ENCODE measurements at regions not wholly inside any gene's neighbourhood (a gene's known extent, or its start where the extent isn't known, plus 50 kb on each side); places are given as distances from the start of the nearest gene placed in this dataset.

DNA sequence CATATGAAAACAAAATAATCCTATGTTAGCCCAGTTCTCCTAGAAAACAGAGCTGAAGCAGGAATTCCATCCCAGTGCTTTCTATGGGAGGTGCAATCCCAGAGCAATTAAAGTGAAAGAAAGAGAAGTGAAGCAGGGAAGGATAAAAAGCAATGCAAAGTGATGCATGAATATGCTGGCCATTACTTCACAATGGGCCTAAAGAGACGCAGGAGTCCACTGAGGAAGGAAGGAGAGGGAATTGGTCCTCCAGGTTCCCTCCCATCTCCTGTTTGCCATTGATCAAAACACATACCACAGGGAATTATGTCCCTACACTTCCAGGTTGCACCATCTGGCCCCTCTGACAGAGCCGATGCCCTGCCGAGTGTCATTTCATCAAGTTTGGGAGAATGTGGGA lies 392.2 kb upstream of the NFE2L3 start:
- FAIRE-seq, result no peak

DNA sequence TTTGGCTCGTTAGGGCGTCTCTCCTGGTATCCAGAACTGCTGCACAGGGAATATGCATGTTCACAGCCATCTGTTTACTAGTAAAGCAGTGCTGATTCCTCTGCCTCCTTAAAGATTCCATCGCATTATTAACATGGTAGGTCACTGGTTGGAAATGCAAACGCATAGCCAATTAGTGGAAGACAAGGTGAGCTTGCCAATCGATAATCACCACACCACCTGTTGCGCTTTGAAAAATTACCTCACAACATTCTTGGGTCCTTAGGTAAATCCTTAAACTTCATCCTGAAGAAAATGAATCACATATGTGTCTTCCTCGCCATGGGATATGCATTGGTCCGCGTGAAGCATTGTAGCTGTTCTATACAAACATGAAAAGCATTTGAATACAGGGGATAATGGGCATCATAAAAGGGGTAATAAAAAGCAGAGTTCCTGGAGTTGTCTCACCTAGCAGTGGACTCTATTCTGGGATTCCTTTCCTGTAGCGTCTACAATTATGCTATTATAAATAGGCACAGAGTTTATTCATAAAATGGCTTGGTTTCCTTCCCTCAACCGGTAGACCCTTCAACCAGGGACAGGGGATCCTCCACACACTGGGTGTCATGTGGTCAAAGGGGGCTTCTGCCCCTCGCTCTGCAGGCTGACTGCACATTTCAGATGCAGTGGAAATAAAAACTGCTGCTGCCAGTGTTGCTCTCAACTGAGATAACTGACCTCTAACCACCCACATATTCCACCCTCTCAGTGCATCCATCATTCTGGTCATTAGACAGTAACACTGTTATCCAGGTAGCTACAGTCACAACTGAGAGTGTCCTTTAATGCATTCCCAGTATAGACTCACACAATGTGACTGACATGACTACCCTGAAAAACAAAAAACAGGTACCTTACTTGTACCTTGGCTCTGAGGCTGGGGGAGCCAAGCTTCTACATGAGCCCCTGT lies 389.2 kb upstream of the NFE2L3 start:
- FAIRE-seq, result no peak

DNA sequence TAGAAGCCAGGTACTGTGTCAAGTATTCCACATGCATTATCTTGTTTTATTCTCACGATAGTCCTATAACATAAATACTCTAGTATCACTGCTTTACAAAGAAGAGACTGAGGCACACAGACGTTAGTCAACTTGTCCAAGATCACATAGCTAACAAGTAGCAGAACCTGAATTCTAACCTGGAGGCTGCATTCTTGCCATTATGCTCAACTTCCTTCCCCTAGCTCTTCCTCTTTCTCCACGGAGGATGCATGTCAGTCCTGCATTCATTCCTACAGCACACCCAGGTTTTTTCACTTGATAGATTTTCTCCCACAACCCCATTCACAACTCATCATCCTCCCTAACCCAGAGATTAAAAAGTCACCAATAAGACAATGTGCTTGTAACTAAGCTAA lies 388.5 kb upstream of the NFE2L3 start:
- FAIRE-seq, result no peak

DNA sequence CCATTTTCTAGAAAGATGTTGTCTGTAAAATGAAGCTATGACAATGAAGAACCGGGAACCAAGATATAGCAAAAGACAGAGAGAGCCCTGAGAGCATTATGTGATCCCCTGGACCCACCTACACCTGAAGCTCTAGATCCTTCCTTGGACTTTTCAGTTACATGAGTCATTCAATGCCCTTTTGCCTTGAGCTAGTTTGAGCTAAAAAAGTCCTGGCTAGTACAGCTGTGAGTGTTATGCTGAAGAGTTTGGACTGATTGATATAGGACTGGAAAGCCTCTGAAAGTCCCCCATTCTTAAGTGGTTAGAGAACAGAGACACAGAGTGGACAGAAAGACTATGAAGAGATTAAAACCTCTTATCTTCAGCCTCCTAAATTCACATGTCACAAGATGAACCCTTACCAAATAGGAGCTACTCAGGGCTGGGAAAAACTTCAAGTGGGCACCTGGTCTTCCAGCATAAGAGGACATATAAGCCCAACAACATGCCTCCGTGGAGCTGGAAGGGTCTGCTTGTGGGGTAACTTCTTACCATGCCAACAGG lies 386.8 kb upstream of the NFE2L3 start:
- FAIRE-seq, result no peak

DNA sequence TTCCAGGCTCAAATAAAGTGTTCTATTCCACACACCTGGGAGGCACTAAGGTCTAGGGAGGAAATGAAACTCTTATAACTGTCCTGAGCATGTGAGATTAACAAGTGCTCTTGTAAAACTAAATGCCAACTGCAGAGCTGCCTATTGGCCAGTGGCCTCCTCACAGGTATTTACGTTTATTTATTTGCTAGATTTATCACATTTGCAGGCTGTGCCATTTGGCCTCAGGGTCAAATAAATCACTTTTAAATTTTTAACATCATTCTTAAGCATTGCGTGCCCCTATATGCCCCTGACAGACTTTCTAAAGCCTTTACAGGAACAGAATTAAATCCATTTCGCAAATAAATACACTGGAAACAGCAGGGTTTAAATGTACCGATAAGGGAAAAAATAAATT lies 381.8 kb upstream of the NFE2L3 start:
- no peak for FAIRE-seq

DNA sequence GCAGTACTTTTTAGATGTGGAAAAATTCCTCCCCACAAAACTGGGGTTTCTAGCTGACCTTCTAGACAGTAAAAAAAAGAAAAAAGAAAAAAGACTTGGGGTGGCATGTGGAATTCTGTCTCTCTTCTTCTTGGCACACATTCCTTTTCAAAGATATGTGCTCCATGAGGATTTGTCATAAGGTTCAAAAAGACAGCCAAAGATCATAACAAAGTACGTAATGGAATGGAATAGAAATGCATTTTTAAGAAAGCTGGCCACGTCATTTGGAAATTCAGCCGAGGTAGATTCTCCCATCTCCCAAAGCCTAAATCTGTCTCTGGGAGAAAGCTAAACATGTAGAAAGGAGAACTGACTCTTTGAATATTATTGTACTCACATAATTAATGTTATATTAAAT lies 381.3 kb upstream of the NFE2L3 start:
- no peak for FAIRE-seq

DNA sequence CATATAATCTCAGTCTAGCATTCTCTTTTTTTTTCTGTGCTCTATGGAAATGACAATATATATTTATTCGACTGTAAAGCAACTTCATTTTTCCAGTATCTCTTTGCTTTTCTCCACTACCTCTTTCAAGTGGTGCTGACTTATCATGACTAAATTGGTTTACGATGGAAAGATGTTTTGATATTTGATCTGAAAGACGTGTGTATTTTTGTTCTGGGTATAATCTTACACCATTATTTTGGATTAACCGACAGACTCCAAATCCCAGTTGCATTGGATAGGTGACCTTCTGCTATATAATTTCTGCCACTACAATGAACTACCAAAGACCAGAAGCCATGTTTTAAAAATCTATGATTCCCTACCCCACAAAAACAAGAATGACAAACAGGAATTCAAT lies 380.5 kb upstream of the NFE2L3 start:
- FAIRE-seq, result no peak

DNA sequence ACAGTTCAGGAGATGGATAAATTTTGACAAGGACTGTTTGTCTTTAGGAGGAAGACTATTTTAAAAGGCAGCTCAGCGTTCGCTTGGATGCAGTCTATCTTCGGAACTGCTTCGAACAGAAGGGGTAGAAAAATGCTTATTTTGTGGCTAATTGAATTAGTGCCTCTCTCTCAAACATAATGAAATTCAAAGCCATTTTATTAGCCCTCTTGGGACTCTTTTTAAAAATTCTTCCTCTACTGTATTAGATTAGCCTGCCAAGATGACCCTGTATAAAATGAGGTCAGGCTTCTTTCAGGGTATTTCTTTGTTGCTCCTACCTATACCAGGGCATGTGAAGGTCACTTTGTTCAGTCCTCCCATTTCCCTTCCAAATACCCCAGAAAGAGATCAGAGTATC lies 379.2 kb upstream of the NFE2L3 start:
- no peak for FAIRE-seq

DNA sequence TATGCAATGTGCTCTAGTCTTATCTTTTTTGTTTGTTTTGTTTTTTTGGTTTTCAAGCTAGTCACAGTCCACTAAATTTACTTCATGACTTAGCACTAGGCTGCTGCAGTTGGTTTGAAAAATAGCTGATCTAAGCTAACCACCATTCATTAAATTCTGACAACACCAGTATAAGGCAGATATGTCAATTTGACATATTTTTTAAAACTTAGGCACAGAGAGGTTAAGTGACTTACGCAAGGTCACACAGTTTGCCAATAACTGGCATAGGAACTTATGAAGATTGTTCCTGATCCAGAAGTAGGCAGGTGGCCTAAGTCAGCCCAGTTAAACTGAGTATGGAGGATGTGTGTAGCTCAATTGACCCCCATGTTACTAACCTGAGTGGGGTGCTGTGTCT lies 377.3 kb upstream of the NFE2L3 start:
- FAIRE-seq, result no peak

DNA sequence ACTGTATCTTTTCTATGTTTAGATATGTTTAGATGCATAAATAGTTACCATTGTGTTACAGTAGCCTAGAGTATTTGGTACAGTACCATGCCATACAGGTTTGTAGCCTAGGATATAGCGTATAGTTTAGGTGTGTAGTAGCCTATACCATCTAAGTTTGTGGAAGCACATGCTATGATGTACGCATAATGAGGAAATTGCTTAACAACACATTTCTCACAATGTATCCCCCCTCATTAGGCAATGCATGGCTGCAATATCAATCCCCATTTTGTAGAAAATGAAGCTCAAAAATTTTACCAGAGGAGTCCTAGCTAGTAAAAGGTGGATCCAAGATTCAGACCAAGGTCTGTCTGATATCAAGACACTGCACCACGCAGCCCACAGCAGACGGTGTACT lies 376.4 kb upstream of the NFE2L3 start:
- no peak for FAIRE-seq

DNA sequence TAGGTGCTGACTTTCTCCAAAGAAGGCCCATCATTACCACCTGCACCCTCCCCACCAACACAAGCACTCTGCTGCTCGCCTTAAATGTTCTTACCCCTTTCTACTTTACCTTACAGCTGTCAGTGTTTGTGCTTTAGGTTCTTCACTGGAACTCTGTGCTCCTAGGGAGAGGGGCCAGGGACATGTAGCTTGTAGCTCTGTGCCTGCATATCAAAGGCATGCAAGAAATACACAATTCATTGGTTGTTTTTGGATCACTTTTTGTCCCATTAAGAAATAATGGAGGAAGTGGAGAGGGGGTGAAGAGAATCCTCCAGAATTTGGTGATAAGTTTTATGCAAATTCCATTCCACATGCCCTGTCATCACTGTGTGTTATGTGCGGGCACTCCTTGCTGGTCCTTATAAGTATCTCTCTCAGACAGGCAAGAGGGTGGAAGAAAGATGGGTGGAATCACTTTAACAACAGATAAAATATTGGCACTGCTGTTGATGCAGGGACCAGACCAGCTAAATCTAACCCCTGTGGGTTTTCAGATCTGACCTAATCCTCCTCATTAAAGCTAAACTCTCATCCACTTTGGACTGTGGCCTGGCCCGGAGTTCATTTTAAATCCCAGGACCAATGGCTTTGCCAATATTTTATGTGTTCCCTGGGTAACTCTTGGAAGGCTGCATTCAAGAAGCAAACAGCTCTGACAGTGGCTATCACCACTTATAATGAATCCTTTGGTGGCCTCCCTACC lies 375.8 kb upstream of the NFE2L3 start:
- FAIRE-seq, result no peak

DNA sequence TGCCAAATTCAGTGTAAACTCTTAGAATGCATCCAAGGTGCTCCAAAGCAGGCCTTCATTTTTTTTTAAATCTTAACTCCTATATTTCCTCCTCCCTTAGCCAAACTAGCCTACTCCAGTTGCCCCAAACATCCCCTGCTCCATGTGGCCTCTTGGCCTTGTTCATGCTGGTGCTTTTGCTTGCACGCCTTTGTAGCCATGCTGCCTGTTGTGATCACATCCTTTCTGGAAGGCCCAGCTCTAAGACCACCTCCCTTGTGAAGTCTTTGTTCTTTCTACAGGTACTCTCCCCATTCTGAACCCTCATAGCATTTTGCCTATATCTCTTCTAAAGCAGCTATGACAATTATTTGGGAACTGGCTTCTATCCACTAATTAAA lies 375.3 kb upstream of the NFE2L3 start:
- no peak for FAIRE-seq

DNA sequence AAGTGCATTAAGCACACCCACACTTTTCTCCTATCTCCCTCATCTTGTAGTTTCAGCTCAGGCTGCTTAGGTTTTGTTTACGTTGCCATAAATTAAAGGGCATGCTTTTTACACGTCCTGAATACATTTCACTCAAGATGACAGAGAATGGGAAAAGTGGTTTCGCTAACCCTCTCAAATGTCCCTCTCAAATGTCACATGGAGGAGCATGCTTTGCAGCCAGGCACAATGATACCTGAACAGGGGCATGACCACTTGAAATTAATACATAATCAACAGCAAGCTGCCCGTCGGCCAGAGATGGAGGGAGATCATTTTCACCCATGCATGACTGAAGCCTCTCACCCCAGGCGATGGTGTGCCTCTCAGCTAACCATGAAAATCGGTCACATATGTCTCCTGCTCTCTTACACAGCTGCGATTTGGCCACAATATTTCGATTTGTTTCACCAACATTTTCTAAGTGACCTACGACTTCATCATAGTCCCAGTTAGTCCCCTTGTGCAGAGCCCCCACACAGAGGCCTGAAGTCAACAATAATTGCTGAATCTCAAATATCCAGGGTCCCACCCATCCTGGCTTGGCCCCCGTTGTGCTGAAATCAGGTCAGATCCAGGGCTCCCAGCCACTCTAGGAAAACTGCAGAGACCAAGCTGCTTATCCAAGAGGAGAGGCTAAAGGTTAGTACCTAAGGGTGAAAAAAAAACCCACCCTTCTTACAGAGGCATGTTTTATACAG lies 373.9 kb upstream of the NFE2L3 start:
- no peak for FAIRE-seq

DNA sequence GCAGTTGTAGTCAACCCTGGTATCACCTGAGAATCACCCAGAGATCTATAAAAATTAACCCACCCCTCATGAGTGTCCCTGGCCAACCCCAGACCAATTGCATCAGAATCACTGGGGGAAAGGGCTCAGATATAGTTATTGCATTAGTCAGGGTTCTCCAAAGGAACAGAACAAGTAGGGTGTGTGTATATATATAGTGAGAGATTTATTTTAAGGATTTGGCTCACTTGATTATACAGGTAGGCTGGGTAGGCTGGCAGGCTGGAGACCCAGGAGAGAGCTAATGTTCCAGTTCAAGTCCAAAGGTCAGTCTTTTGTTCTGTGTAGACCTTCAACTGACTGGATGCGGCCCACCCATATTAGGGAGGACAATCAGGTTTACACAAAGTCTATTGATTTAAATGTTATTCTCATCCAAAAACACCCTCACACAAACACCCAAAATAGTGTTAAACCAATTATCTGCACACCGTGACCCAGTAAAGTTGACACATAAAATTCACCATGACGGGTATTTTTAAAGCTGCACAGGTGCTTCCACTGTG lies 372.9 kb upstream of the NFE2L3 start:
- FAIRE-seq, result no peak

DNA sequence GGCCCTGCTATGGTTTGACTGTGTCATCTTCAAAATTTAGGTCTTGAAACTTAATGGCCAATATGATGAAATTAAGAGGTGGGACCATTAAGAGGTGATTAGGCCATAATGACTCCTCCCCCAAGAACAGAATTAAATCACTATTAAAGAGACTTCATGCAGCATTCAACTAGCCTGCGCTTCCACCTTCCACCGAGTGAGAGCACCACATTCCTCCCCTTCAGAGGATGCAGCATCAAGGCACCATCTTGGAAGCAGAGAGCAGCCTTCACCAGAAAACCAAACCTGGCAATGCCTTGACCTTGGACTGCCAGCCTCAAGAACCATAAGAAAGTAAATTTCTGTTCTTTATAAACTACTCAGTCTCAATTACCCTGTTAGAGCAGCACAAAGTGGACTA lies 371.1 kb upstream of the NFE2L3 start:
- FAIRE-seq, result no peak

DNA sequence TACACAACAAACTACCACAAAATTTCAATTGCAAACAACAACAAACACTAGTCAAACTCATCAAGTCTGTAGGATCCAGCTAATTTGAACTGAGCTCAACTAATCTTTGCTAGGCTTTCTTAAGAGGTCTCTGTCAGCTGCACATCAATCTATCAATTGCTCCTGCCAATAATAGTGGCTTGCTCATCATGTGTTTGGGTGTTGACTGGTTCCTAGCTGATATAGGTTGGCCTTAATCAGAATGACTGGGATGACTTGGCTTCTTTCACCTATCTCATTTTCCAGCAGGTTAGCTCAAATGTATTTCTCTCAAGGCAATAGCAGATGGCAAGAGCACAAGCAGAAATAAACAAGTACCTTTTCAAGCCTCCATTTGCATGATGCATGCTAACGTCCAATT lies 370.3 kb upstream of the NFE2L3 start:
- FAIRE-seq, result no peak

DNA sequence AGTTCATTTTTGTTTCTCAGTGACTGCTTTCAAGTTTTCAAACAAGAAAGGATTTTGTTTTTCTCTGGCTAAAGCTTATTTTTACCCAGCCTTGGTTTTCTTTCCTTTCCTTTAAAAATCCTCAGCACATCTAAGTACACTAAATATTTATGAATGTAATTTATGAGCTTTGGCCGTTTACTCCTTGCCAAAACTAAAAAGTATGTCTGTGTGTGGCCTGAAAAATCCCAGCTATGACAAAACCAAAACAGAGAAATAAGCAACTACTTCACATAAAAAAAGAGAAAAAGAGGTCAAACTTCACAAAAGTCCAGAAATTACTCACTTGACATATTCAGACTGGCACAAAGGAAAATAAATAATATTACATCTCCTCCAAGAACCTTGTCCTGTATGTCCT lies 365.1 kb upstream of the NFE2L3 start:
- FAIRE-seq, result no peak

DNA sequence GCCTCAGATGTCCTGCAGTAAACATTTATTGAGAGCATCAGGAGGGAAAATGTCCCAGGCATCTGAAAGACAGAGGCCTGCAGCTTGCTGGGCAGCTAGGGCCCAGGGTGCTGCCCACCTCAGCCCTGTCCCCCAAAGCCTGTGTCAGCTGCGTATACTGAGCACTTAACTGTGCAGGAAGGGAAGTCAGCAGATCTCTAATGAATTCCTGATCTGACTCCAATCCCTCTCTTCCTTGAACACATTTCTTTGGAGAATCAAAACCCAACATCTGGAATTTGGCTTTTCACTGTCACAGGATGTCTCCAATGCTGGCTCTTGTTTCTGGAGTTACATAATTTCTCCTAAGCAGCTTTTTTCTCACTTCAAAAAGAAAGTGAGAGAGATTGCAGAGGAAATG lies 364.7 kb upstream of the NFE2L3 start:
- no peak for FAIRE-seq

DNA sequence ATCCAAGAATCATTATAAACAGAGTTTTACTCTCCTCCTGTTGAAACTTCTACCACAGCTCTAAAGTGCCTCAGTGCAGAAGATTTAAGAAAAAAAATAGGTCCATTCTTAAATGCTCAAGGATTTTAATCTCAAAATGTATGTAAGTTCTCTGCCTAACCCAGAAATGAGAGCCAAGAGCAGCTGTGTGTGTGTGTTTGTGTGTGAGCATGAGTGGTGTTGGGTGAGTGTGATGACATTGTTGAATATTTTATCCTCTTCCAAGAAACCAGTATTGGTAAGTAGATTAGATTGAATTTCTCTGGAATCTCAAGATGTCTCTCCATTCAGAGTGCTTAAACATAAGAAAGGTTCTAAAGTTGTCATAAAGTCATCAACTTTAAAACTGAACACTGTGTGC lies 363.6 kb upstream of the NFE2L3 start:
- FAIRE-seq, result no peak

DNA sequence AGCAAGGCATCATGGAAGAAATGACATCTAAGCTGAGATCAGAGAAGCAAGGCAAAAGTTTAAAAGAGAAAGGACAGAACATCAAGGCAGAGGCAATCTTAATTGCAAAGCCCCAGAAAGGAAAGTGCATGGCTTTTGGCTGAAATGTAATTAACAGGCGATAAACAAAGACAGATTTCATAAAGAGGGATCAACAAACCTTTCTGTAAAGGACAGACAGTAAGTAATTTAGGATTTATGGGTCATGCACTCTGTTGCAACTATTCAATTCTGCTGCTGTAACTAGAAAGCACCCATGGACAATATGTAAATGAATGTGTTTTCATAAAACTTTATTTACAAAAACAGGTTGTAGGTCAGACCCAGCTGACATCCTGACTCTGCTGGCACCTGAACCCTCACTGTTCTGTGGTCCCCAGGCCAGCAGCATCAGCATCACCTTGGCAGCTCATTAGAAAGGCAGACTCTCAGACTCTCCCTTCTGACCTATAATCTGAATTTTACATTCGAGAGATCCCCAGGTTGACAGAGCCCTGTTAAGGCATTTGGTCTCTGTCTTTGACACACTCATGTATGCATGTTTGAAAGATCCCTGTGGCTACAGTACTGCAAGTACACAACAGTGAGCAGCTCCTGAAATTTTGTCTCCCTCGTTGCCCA lies 362.9 kb upstream of the NFE2L3 start:
- no peak for FAIRE-seq

DNA sequence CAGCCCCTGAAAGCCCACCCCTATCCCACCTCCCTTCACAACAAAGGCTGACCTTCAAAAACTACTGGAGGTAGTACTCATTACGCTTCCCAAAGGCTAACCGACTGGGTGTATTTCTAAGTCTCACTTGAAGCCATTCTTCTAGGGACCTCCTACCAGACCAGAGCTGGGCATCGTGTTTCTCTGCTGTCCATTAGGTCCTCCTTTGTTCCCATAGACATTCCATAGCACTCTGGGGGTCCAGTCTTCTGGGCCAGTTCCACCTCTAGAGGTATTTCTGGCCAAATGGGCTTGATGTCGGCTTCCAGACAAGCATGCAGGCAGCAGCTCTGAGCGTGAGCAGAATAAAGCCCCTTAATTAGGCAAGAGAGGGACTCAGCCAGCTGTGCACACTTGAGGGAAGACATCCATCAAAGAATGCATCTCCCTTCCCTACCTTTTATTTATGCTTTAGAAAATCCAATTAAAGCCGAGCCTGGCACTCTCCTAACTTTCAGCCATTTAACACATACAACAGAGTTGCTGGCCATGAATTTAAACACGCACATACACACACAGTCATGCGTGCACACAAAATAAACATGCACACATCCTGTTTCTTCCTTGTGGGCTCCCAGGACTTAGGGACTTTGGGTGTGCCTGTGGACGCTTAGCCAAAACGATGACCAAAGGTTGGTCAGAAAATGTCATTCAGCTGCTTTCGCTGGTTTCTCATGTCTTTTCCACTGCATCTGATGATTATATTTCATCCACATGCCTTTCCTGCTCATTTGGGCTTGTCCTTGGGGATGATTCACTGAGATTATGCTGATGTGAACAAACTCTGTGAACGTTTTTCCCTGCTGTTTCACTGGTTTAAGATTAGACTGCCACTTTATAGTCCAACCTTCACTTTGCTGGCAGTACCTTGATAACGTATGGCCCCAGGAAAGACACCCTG lies 362.0 kb upstream of the NFE2L3 start:
- FAIRE-seq, result no peak

All from A204.1 (cell line).